ENCODE measurements at regions not wholly inside any gene's neighbourhood (a gene's known extent, or its start where the extent isn't known, plus 50 kb on each side); places are given as distances from the start of the nearest gene placed in this dataset.

- POLR2A ChIA-PET (ENCODE audit: low non-redundant PET): no interaction called here
- CTCF ChIA-PET: interaction anchor here (0.5 kb wide), 1 partner anchor 1299 kb away, joined by 8 read pairs; no protein-coding TSS in a partner anchor
- no TSS peak for BruUV-seq (replicated peaks)
- no peaks in the 10 kb centered on the region for H3K4me1 ChIP-seq (ENCODE audit: insufficient read depth, low read length, poor library complexity, severe bottlenecking)
- H3K27ac ChIP-seq (ENCODE audit: low read depth, low read length, poor library complexity, severe bottlenecking): no peak overlapping the region
- no peak for DNase-seq (ENCODE audit: low spot score)
- no peaks in the 10 kb centered on the region for H3K36me3 ChIP-seq (ENCODE audit: insufficient read depth, low read length, poor library complexity, severe bottlenecking)
- intact Hi-C loops (cut with micrococcal nuclease; ENCODE audit: unreplicated experiment): no loop called here
- H3K27me3 ChIP-seq (replicated peaks; ENCODE audit: insufficient read depth, low read depth, low read length, poor library complexity): peaks cover 44% of the 10 kb centered on the region
- TF ChIP-seq CTCF (conservative IDR thresholded peaks at IDR 0.05; ENCODE audit: low read depth, low read length): no peak
- no peak overlapping the region for H3K4me3 ChIP-seq (ENCODE audit: low read depth, low read length, poor library complexity, severe bottlenecking)
- no peaks in the 10 kb centered on the region for H3K9me3 ChIP-seq (ENCODE audit: low read depth, low read length, poor library complexity, severe bottlenecking)
These were observed 138.3 kb downstream of the FOXL1 start for GRCh38 chr16:86716649-86717048.

- Histone ChIP-seq H3K27me3 (replicated peaks; ENCODE audit: insufficient read depth, low read depth, low read length, poor library complexity) (peaks cover 42% of the 10 kb centered on the region), H3K27ac (ENCODE audit: low read depth, low read length, poor library complexity, severe bottlenecking) (no peak overlapping the region), H3K4me1 (ENCODE audit: insufficient read depth, low read length, poor library complexity, severe bottlenecking) (no peaks in the 10 kb centered on the region), H3K4me3 (ENCODE audit: low read depth, low read length, poor library complexity, severe bottlenecking) (no peak overlapping the region), H3K9me3 (ENCODE audit: low read depth, low read length, poor library complexity, severe bottlenecking) (no peaks in the 10 kb centered on the region), H3K36me3 (ENCODE audit: insufficient read depth, low read length, poor library complexity, severe bottlenecking) (no peaks in the 10 kb centered on the region)
- CTCF ChIA-PET: no interaction called here
- TF ChIP-seq EZH2 (IDR thresholded peaks at IDR 0.05; ENCODE audit: borderline replicate concordance, low read depth, low read length, poor library complexity, severe bottlenecking) (no peak), CTCF (conservative IDR thresholded peaks at IDR 0.05; ENCODE audit: low read depth, low read length) (no peak)
- no TSS peak for BruUV-seq (replicated peaks)
- POLR2A ChIA-PET (ENCODE audit: low non-redundant PET): no interaction called here
- DNase-seq (ENCODE audit: low spot score): no peak
- intact Hi-C loops (cut with micrococcal nuclease; ENCODE audit: unreplicated experiment): no loop called here
These were observed 139.8 kb downstream of the FOXL1 start for GRCh38 chr16:86718118-86718517.

DNA sequence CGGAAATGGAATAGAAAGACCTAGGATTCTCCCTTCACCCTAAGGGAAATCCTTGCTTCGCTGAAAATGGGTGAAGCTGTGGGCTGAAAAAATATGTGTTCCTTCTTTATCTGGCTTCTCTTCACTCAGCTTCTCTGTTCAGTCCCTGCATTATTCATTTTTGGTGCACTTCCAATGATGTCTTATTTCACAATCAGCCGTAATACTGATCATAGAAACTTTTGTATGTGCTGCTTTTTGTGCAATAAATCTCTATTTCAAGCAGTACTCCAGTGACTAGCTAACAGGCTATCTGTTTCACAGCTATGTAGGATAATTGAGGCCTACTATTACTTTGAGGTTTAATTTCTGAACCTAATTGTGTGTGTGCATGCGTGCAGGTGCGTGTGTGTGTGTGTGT lies 144.6 kb downstream of the FOXL1 start:
- POLR2A ChIA-PET (ENCODE audit: low non-redundant PET): no interaction called here
- TF ChIP-seq EZH2 (IDR thresholded peaks at IDR 0.05; ENCODE audit: borderline replicate concordance, low read depth, low read length, poor library complexity, severe bottlenecking) (no peak), CTCF (conservative IDR thresholded peaks at IDR 0.05; ENCODE audit: low read depth, low read length) (no peak)
- intact Hi-C loops (cut with micrococcal nuclease; ENCODE audit: unreplicated experiment): no loop called here
- no TSS peak for BruUV-seq (replicated peaks)
- CTCF ChIA-PET: no interaction called here
- Histone ChIP-seq H3K36me3 (ENCODE audit: insufficient read depth, low read length, poor library complexity, severe bottlenecking) (no peaks in the 10 kb centered on the region), H3K27me3 (replicated peaks; ENCODE audit: insufficient read depth, low read depth, low read length, poor library complexity) (peaks cover 42% of the 10 kb centered on the region), H3K4me1 (ENCODE audit: insufficient read depth, low read length, poor library complexity, severe bottlenecking) (no peaks in the 10 kb centered on the region), H3K4me3 (ENCODE audit: low read depth, low read length, poor library complexity, severe bottlenecking) (no peak overlapping the region), H3K27ac (ENCODE audit: low read depth, low read length, poor library complexity, severe bottlenecking) (no peak overlapping the region), H3K9me3 (ENCODE audit: low read depth, low read length, poor library complexity, severe bottlenecking) (no peaks in the 10 kb centered on the region)
- DNase-seq (ENCODE audit: low spot score): no peak
